ENCODE measurements at regions not wholly inside any gene's neighbourhood (a gene's known extent, or its start where the extent isn't known, plus 50 kb on each side); places are given as distances from the start of the nearest gene placed in this dataset.

DNA sequence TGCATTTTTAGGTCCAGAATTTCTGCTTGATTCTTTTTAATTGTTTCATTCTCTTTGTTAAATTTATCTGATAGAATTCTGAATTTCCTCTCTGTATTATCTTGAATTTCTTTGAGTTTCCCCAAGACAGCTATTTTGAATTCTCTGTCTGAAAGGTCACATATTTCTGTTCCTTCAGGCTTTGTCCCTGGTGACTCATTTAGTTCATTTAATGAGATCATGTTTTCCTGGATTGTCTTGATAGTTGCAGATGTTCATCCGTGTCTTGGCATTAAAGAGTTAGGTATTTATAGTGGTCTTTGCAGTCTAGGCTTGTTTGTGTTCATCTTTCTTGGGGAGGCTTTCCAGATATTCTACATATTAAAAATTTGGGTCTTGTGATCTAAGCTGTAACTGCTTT is 694.8 kb upstream of the CCDC179 start:
- Histone ChIP-seq H3K27me3 (ENCODE audit: insufficient read depth, low read length) (no peaks in the 10 kb centered on the region), H3K9me3 (ENCODE audit: low read length) (no peaks in the 10 kb centered on the region), H3K4me1 (ENCODE audit: insufficient read depth, low read length) (peaks cover 4% of the 10 kb centered on the region), H2AFZ (ENCODE audit: low read depth, low read length) (no peak overlapping the region), H3K4me3 (ENCODE audit: low read length) (no peak overlapping the region), H3K36me3 (ENCODE audit: insufficient read depth, low read length) (no peaks in the 10 kb centered on the region)

DNA sequence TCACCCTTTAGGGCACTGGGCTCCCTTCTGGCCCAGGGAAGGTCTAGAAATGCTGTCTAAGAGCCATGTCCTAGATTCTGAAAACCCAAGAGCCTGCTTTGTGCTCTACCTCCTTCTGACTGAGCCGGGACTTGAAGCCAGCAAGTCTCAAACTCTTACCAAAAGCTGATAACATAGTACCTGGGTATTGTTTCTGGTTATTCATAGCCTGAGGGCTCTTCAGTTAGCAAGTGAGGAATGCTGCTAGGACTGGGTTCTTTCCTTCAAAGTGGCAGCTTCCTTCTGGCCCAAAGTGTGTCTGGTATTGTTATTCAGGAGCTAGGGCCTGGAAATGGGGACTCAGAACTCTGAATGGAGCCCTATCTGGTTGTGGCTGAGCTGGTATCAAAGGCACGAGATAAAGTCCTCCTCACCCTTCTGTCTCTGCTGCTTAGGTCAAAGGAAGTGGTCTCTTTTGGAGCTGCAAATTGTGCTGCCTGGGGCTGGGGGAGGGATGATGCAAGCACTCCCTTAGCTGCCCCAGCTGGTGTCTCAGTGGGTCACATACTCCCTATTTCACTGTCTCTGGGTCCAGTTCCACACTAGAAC is 696.0 kb upstream of the CCDC179 start:
- H3K9me3 ChIP-seq (ENCODE audit: low read length): no peaks in the 10 kb centered on the region
- peaks cover 4% of the 10 kb centered on the region for H3K4me1 ChIP-seq (ENCODE audit: insufficient read depth, low read length)
- H3K36me3 ChIP-seq (ENCODE audit: insufficient read depth, low read length): no peaks in the 10 kb centered on the region
- H2AFZ ChIP-seq (ENCODE audit: low read depth, low read length): no peak overlapping the region
- H3K4me3 ChIP-seq (ENCODE audit: low read length): no peak overlapping the region
- no peaks in the 10 kb centered on the region for H3K27me3 ChIP-seq (ENCODE audit: insufficient read depth, low read length)

DNA sequence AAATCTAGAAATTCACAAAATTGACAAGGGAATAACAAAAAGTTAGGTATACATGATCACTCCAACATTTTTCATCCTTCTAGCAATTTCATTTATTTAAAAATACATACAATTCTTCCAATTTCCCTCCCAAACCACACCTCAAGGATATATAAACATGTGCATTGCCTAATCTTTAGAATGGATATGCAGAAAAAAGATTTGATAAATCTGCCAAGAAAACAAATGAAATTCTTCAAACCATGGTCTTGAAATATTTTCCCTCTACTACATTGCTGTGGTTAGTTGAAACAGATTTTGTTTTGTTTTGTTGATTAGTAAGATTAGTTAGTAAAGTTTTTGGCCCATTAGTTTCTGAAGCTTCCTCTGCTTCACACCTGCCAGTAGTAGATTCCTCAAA is 703.3 kb upstream of the CCDC179 start:
- Histone ChIP-seq H3K9me3 (ENCODE audit: low read length) (no peaks in the 10 kb centered on the region), H3K4me1 (ENCODE audit: insufficient read depth, low read length) (no peaks in the 10 kb centered on the region)

DNA sequence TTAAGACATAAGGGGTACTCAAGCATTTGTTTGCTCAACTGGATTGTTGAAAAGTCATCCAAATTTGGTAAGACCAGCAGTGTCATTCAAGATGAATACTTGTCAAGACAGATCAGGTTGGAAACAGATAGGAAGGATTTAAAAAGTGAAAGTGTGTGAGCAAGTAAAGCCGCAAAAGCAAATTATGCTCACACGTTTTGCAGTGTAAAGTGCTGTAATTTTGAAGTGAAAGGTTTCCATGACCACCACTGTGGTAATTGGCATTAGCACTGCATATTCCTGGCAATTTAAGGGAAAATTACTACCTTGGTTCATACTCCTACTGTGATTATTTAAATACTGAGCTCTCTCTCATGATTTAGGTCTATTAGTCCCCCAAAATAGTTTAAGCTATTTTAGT is 704.1 kb upstream of the CCDC179 start:
- Histone ChIP-seq H3K36me3 (ENCODE audit: insufficient read depth, low read length) (no peaks in the 10 kb centered on the region), H3K4me1 (ENCODE audit: insufficient read depth, low read length) (no peaks in the 10 kb centered on the region), H3K27me3 (ENCODE audit: insufficient read depth, low read length) (no peaks in the 10 kb centered on the region), H2AFZ (ENCODE audit: low read depth, low read length) (no peak overlapping the region), H3K4me3 (ENCODE audit: low read length) (no peak overlapping the region), H3K9me3 (ENCODE audit: low read length) (no peaks in the 10 kb centered on the region)

More for the DNA sequence above, 703.3 kb upstream of the CCDC179 start:
- Histone ChIP-seq H3K27me3 (ENCODE audit: insufficient read depth, low read length) (no peaks in the 10 kb centered on the region), H3K36me3 (ENCODE audit: insufficient read depth, low read length) (no peaks in the 10 kb centered on the region), H3K4me3 (ENCODE audit: low read length) (no peak overlapping the region), H2AFZ (ENCODE audit: low read depth, low read length) (no peak overlapping the region)

DNA sequence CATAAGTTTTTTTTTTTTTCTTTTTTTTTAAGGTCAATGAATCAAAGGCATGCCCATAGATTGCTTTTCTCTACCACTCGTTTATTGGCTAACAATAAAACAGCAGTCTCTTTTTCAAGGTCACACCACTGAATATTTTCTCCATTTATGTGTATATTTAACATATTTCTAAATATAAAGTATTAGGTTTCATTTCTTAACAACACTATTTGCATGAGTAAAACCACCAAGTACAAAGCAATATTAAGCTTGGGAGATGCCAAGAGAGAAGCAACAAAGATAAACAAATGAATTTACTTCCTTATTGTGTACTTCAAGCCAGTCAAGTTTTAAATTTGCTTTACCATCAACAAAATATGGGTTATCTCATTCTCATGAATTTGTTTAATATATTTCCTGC is 708.9 kb upstream of the CCDC179 start:
- Histone ChIP-seq H3K36me3 (ENCODE audit: insufficient read depth, low read length) (no peaks in the 10 kb centered on the region), H3K9me3 (ENCODE audit: low read length) (no peaks in the 10 kb centered on the region), H2AFZ (ENCODE audit: low read depth, low read length) (no peak overlapping the region), H3K27me3 (ENCODE audit: insufficient read depth, low read length) (no peaks in the 10 kb centered on the region), H3K4me1 (ENCODE audit: insufficient read depth, low read length) (no peaks in the 10 kb centered on the region), H3K4me3 (ENCODE audit: low read length) (no peak overlapping the region)

DNA sequence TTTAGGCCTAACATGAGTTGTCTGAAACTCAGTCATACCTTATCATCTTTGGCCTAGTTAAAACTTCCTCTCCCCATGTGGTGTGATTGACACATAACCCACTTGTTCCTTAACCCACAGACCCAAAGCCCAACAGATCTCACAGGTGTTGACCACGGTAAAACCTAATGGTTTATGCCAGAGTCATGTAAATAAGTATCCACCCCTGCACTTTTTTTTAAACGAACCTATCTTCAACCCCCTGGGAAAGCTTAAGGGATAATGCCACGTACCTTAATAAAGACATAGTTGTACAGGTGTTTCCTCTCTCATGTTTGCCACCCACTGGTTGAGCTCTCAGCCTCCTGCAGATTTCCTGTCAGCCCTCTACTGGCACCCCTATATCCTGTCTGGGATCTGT is 709.3 kb upstream of the CCDC179 start:
- Histone ChIP-seq H2AFZ (ENCODE audit: low read depth, low read length) (no peak overlapping the region), H3K9me3 (ENCODE audit: low read length) (no peaks in the 10 kb centered on the region), H3K27me3 (ENCODE audit: insufficient read depth, low read length) (no peaks in the 10 kb centered on the region), H3K4me1 (ENCODE audit: insufficient read depth, low read length) (no peaks in the 10 kb centered on the region), H3K36me3 (ENCODE audit: insufficient read depth, low read length) (no peaks in the 10 kb centered on the region), H3K4me3 (ENCODE audit: low read length) (no peak overlapping the region)

DNA sequence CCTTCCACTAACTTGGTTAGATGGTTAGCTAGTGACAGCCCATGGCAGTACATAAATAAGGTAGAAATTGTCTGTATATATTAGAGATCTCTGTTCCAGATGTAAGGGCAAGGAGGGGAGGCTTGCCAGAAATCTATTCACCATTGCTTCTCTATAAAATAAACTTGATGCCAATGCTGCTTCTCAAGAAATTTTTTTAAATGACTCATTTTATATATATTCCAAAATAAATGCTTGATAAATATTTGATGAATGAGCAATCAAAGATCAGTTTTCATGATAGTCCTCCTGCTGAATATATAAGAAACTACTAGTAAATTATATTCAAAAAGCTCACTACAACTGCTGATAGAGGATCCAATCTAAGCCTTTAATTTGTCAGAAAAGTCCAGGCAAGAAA is 710.6 kb upstream of the CCDC179 start:
- no peak overlapping the region for H2AFZ ChIP-seq (ENCODE audit: low read depth, low read length)
- no peaks in the 10 kb centered on the region for H3K27me3 ChIP-seq (ENCODE audit: insufficient read depth, low read length)
- H3K36me3 ChIP-seq (ENCODE audit: insufficient read depth, low read length): no peaks in the 10 kb centered on the region
- no peaks in the 10 kb centered on the region for H3K9me3 ChIP-seq (ENCODE audit: low read length)
- H3K4me3 ChIP-seq (ENCODE audit: low read length): no peak overlapping the region
- no peaks in the 10 kb centered on the region for H3K4me1 ChIP-seq (ENCODE audit: insufficient read depth, low read length)

DNA sequence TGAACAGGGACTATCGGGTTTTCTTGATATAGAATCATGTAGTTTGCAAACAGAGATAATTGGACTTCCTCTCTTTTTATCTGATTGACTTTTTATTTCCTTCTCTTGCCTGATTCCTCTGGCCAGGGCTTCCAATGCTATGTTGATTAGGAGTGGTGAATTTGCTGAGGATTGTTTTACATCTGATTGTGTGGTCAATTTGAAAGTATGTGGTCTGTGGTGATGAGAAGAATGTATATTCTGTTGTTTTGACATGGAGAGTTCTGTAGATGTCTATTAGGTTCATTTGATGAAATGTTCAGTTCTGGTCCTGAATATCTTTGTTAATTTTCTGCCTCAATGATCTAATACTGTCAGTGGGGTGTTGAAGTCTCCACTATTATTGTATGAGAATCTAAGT is 713.2 kb upstream of the CCDC179 start:
- Histone ChIP-seq H3K9me3 (ENCODE audit: low read length) (no peaks in the 10 kb centered on the region), H2AFZ (ENCODE audit: low read depth, low read length) (no peak overlapping the region), H3K4me1 (ENCODE audit: insufficient read depth, low read length) (no peaks in the 10 kb centered on the region), H3K36me3 (ENCODE audit: insufficient read depth, low read length) (no peaks in the 10 kb centered on the region), H3K27me3 (ENCODE audit: insufficient read depth, low read length) (no peaks in the 10 kb centered on the region), H3K4me3 (ENCODE audit: low read length) (no peak overlapping the region)

DNA sequence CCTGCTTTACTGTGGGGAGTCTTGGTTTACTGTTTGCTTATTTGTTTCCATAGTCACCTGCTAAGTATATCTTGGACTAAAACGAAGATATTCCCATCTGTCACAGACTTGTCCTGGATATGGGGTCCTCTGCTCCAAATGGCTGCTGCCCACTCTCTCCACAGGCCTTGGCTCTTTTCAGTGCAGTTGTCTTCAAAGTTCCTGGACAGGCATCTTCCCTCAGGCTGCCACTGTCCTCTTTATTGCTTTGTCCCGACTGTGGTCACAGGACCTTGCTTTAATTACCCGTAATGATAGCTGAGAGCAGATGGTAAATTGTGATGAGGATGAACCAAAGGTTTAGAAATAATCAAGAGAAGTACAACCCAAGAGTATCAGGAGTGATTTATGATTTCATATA is 713.9 kb upstream of the CCDC179 start:
- Histone ChIP-seq H3K4me3 (ENCODE audit: low read length) (no peak overlapping the region), H3K36me3 (ENCODE audit: insufficient read depth, low read length) (no peaks in the 10 kb centered on the region), H2AFZ (ENCODE audit: low read depth, low read length) (no peak overlapping the region), H3K4me1 (ENCODE audit: insufficient read depth, low read length) (no peaks in the 10 kb centered on the region), H3K9me3 (ENCODE audit: low read length) (no peaks in the 10 kb centered on the region), H3K27me3 (ENCODE audit: insufficient read depth, low read length) (no peaks in the 10 kb centered on the region)

DNA sequence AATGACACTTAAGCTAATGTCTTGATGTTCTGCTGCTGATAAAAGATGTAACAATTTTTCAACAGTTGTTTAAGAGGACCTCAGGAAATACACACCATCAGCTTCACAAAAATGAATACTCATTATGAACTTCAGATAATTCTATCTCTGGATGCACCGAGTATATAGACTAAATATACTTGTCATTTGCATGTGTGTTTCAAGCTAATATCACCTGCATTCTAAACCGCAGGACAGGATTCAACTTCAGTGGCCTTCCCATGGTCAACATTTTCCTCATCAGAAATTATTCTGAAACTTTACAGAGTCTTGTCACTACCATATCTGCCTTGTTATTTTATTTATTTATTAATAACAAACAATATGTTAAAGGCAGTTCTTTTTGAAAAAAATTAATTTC is 717.0 kb upstream of the CCDC179 start:
- Histone ChIP-seq H2AFZ (ENCODE audit: low read depth, low read length) (no peak overlapping the region), H3K4me1 (ENCODE audit: insufficient read depth, low read length) (no peaks in the 10 kb centered on the region), H3K36me3 (ENCODE audit: insufficient read depth, low read length) (no peaks in the 10 kb centered on the region), H3K4me3 (ENCODE audit: low read length) (no peak overlapping the region), H3K9me3 (ENCODE audit: low read length) (no peaks in the 10 kb centered on the region), H3K27me3 (ENCODE audit: insufficient read depth, low read length) (no peaks in the 10 kb centered on the region)

DNA sequence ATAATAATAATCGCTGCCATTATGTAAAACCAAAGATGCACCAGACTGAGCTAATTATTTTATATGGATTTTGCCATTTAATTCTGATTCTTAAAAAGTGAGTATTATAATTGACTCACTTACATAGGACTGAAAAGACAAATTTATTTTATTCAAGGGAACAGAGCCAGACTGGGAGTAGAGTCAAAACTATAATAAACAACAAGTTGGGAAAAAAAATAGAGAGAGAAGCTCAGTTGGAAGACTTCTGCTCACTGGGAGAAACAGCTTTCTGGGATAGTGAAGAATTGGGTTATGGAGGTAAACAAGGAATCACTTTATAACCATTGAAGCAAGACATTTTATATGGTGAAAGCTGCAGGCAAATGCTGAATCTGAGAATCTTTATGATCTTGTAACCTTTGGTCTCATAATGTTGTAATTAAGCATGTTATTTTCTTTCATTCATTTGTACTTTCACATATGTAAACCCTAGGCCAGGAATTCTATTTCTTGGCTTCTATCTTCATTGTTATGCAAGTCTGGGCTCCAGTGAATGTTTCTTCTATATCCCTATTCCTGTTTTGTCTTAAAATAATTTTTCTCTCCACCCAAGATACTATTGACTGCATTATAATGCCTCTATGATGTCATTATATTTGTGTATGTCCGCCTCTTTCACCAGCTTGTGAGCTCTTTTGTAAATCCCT is 725.3 kb upstream of the CCDC179 start:
- Histone ChIP-seq H3K9me3 (ENCODE audit: low read length) (no peaks in the 10 kb centered on the region), H3K4me3 (ENCODE audit: low read length) (no peak overlapping the region), H3K36me3 (ENCODE audit: insufficient read depth, low read length) (no peaks in the 10 kb centered on the region), H3K27me3 (ENCODE audit: insufficient read depth, low read length) (no peaks in the 10 kb centered on the region), H2AFZ (ENCODE audit: low read depth, low read length) (no peak overlapping the region), H3K4me1 (ENCODE audit: insufficient read depth, low read length) (peaks cover 4% of the 10 kb centered on the region)

DNA sequence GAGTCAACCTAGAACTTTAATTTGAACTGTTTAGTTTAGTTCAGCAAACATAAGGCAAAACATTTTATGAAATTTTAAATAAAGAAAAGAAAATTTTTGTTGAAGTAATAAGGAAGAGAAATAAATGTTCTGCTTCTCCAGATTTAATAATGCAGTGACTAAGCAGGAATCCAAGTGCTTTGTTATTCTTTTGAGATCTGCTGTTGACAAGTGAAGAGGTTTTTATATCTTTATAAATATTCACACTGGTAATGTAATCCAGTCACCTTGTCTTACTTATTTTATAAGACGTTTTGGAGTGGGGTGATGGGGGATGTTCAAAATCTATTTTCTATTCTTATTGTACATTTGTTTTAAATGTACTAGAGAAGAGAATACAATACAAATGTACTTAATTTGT is 725.9 kb upstream of the CCDC179 start:
- Histone ChIP-seq H3K36me3 (ENCODE audit: insufficient read depth, low read length) (no peaks in the 10 kb centered on the region), H3K4me3 (ENCODE audit: low read length) (no peak overlapping the region), H2AFZ (ENCODE audit: low read depth, low read length) (no peak overlapping the region), H3K27me3 (ENCODE audit: insufficient read depth, low read length) (no peaks in the 10 kb centered on the region), H3K9me3 (ENCODE audit: low read length) (no peaks in the 10 kb centered on the region), H3K4me1 (ENCODE audit: insufficient read depth, low read length) (peaks cover 4% of the 10 kb centered on the region)

DNA sequence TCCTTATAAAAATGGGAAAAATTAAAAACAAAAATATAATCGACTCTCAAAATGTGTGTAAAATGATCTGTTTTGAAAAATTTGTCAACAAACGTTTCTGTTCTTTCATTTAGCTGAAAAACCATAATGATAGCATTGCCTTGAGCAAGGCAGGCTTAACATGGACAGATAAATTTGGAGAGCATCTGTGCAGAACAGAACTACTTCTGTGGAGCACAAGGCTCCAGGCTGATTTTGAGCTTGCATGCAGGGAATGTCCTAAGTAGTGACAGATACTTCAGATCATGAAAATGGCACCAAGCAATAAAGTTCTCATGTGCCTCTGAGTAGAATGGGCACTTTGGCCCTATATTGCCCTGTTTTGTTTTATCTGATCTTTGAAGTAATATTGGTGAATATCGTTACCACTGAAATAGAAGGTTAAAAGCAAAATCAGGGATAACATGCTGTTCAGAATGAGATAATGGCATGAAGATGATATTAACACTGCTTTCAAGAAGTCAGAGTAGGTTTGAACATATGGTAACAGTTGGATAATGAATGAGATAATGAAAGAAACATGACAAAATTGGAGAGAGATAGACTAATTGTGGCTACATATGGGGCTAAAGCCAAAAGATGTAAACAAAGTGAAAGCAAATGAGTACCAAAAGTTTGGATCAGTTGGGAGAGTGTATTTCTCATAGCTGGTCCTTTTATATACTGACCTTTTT is 730.5 kb upstream of the CCDC179 start:
- H3K27me3 ChIP-seq (ENCODE audit: insufficient read depth, low read length): no peaks in the 10 kb centered on the region
- H3K36me3 ChIP-seq (ENCODE audit: insufficient read depth, low read length): no peaks in the 10 kb centered on the region
- peaks cover 2% of the 10 kb centered on the region for H3K4me1 ChIP-seq (ENCODE audit: insufficient read depth, low read length)
- no peak overlapping the region for H3K4me3 ChIP-seq (ENCODE audit: low read length)
- H2AFZ ChIP-seq (ENCODE audit: low read depth, low read length): no peak overlapping the region
- no peaks in the 10 kb centered on the region for H3K9me3 ChIP-seq (ENCODE audit: low read length)
